A673 (cell line): ENCODE measurements at regions not wholly inside any gene's neighbourhood (a gene's known extent, or its start where the extent isn't known, plus 50 kb on each side); places are given as distances from the start of the nearest gene placed in this dataset.

Experiments
- EZH2 ChIP-seq: fragments of 200-600 bp; sonication (generic); IDR thresholded peaks from 2 replicates; pipeline ENCODE4 v1.6.1; 2017; ENCODE audit warnings: borderline replicate concordance, low read depth, mild to moderate bottlenecking, mixed read lengths, antibody characterized with exemption, low read length; ENCODE audit not compliant: poor library complexity, severe bottlenecking
- TF ChIP-seq, protein P1 (sequence below): fragments of 300-800, 200-600 bp; sonication (generic); conservative IDR thresholded peaks from 2 replicates; pipeline ENCODE4 v1.5.1; 2017; ENCODE audit warnings: low read depth, mild to moderate bottlenecking, antibody characterized with exemption, low read length, moderate library complexity, mixed read lengths

- TF ChIP-seq, protein P1, sequence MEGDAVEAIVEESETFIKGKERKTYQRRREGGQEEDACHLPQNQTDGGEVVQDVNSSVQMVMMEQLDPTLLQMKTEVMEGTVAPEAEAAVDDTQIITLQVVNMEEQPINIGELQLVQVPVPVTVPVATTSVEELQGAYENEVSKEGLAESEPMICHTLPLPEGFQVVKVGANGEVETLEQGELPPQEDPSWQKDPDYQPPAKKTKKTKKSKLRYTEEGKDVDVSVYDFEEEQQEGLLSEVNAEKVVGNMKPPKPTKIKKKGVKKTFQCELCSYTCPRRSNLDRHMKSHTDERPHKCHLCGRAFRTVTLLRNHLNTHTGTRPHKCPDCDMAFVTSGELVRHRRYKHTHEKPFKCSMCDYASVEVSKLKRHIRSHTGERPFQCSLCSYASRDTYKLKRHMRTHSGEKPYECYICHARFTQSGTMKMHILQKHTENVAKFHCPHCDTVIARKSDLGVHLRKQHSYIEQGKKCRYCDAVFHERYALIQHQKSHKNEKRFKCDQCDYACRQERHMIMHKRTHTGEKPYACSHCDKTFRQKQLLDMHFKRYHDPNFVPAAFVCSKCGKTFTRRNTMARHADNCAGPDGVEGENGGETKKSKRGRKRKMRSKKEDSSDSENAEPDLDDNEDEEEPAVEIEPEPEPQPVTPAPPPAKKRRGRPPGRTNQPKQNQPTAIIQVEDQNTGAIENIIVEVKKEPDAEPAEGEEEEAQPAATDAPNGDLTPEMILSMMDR = peak; percentile 26; the same call in 1 of the 2 replicates
- TF ChIP-seq EZH2 = no peak
Measured at GRCh38 chr13:94968040-94968756, 255.9 kb upstream of the SOX21 start.
